Pancreas (tissue), 10 donors: ENCODE measurements at regions not wholly inside any gene's neighbourhood (a gene's known extent, or its start where the extent isn't known, plus 50 kb on each side); places are given as distances from the start of the nearest gene placed in this dataset.

Experiments used
- ATAC-seq, 4 donors: fragments of 200-7000 bp; cut with Tn5 transposase; one replicate each; pipeline versions ENCODE4 v1.8.0 to v1.9.1; 2020; ENCODE audit warnings: mild to moderate bottlenecking in 4 of 4, moderate library complexity in 4 of 4
- DNase-seq, 6 donors: peaks; one replicate each; pipeline ENCODE4 v3.0.0-alpha.2; 2020
- FAIRE-seq: peaks from 2 replicates; lab custom pipeline; 2012; peaks lifted over from hg19 to GRCh38; lab: Jason Lieb, UNC
- H3K27ac ChIP-seq, 4 donors: fragments of 200-600 bp; sonication (generic); 1 replicate in 3 of 4; 2 replicates in 1 of 4; pipeline versions ENCODE4 v1.5.0 to v1.8.0; 2020
- H3K27me3 ChIP-seq, 4 donors: fragments of 200-600 bp; one replicate each; pipeline ENCODE4 v1.8.0; 2021
- H3K36me3 ChIP-seq, 3 donors: fragments of 200-600 bp; sonication (generic) in 1 of 3; one replicate each; pipeline versions ENCODE4 v1.5.0 to v1.8.0; 2020 to 2021
- H3K4me1 ChIP-seq, 3 donors: fragments of 200-600 bp; one replicate each; pipeline ENCODE4 v1.8.0; 2021
- H3K4me3 ChIP-seq, 4 donors: fragments of 200-600 bp; sonication (generic) in 2 of 4; one replicate each; pipeline versions ENCODE4 v1.5.0 to v1.8.0; 2020 to 2021
- H3K9me3 ChIP-seq, 4 donors: fragments of 200-600 bp; one replicate each; pipeline ENCODE4 v1.8.0; 2021
- CTCF ChIP-seq, 4 donors: fragments of 200-600 bp; sonication (generic) in 3 of 4; IDR thresholded peaks; one replicate each; pipeline versions ENCODE4 v1.5.0 to v1.8.0; 2021; ENCODE audit warnings: antibody characterized with exemption in 4 of 4
- WGBS, 2 donors: extraction: QIAGEN DNeasy Blood & Tissue Kit; methylation state at CpG; one replicate each; pipeline ENCODE4 v1.1.7; 2013; 5-methylcytosine and 5-hydroxymethylcytosine counted together
- intact Hi-C, 3 donors: fragments of 100-400 bp; cut with DNase I; formaldehyde crosslinking; loops; one replicate each; pipeline versions ENCODE4 v1.11.1 to v1.14.2; 2022
- donor health status: healthy with polysubstance abuse.
- donor health status: DM: no; HTN: no; CAD: no; lungs with moderate emphysema.
- donor health status: DM: no; HTN: no; CAD: no.
- donor health status: control.
- donor health status: control.
- donor health status: Bipolar disorder and iron deficiency.
- donor health status: DM: yes; HTN: yes; CAD: no.
- donor health status: DM: no; HTN: no; CAD: no.
- donor health status: DM: no; HTN: no; CAD: no.
- donor health status: DM: yes; HTN: yes; CAD: no.

GRCh38 chr18:55086906-55087305 is 127.6 kb upstream of the CCDC68 start:
- FAIRE-seq (no peak), ATAC-seq (no peak), DNase-seq (no peak)
- Histone ChIP-seq H3K4me1 (no peaks in the 10 kb centered on the region), H3K27ac (no peak overlapping the region), H3K4me3 (no peak overlapping the region), H3K9me3 (no peaks in the 10 kb centered on the region), H3K36me3 (no peaks in the 10 kb centered on the region), H3K27me3 (no peaks in the 10 kb centered on the region)
- 81 to 86% methylated on average over 3 of the region's 3 CpGs for WGBS, 2 donors
- intact Hi-C loops = no loop called here
- no peak for TF ChIP-seq CTCF (IDR thresholded peaks at IDR 0.05)

- Histone ChIP-seq H3K27ac (no peak overlapping the region), H3K9me3 (no peaks in the 10 kb centered on the region), H3K4me1 (no peaks in the 10 kb centered on the region), H3K27me3 (no peaks in the 10 kb centered on the region), H3K36me3 (no peaks in the 10 kb centered on the region), H3K4me3 (no peak overlapping the region)
- intact Hi-C loops = no loop called here
- DNase-seq (no peak), ATAC-seq (no peak), FAIRE-seq (no peak)
- no peak for TF ChIP-seq CTCF (IDR thresholded peaks at IDR 0.05)
- 73 to 77% methylated on average over 4 of the region's 4 CpGs for WGBS, 2 donors
Measured at GRCh38 chr18:55085557-55086285, 126.5 kb upstream of the CCDC68 start.

DNA sequence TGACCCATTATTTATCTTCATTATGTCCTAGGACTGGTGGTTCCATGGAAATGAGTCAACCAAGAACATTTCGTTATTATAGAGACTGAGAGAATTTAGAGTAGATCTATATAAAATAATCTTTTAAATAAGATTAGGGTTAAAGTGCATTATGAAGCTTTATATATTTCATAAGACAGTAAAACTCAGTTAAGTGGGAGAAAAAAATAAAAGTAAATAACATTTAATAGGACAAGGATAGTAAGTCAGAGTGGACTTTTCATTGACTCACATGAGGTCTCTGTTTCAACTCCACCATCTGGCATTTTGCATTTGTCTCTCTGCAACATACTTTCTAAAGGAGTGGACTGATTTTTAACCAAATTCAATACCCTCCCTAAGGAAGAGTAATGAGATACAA is 125.3 kb upstream of the CCDC68 start:
- FAIRE-seq = no peak
- 53 to 69% methylated on average over 1 of the region's 1 CpG for WGBS, 2 donors
- no peaks in the 10 kb centered on the region for H3K36me3 ChIP-seq
- TF ChIP-seq CTCF (IDR thresholded peaks at IDR 0.05) = no peak
- intact Hi-C loops = no loop called here
- H3K9me3 ChIP-seq = no peaks in the 10 kb centered on the region
- H3K4me1 ChIP-seq = no peaks in the 10 kb centered on the region
- H3K27me3 ChIP-seq = no peaks in the 10 kb centered on the region
- H3K4me3 ChIP-seq = no peak overlapping the region
- DNase-seq = no peak
- no peak overlapping the region for H3K27ac ChIP-seq
- no peak for ATAC-seq

DNA sequence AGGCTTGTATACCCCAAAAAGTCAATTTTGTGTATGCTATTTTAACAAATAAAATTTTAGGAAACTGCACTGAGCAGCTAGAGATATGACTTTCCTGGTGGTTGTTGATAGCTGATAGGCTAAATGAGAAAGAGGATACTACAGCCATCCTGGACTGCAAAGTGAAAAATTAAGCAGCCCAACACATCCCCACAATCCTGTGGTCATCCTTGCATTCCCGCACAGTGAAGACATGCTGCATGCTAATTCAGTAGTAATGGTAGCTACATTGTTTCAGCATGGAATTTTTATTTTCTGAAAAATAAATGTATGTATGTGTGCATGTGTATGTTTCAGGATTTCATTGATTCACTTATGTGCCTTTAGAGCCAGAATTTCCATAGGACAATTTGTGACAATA is 124.2 kb upstream of the CCDC68 start:
- ATAC-seq (no peak), FAIRE-seq (no peak), DNase-seq (no peak)
- WGBS, 2 donors = 97 to 98% methylated on average over 1 of the region's 1 CpG
- no peaks in the 10 kb centered on the region for H3K4me1 ChIP-seq
- H3K9me3 ChIP-seq = no peaks in the 10 kb centered on the region
- H3K27ac ChIP-seq = no peak overlapping the region
- no peaks in the 10 kb centered on the region for H3K36me3 ChIP-seq
- H3K4me3 ChIP-seq = no peak overlapping the region
- H3K27me3 ChIP-seq = no peaks in the 10 kb centered on the region
- intact Hi-C loops = no loop called here
- no peak for TF ChIP-seq CTCF (IDR thresholded peaks at IDR 0.05)
